ENCODE measurements at regions not wholly inside any gene's neighbourhood (a gene's known extent, or its start where the extent isn't known, plus 50 kb on each side); places are given as distances from the start of the nearest gene placed in this dataset.

- POLR2A ChIA-PET: interaction anchor here (1.1 to 3.0 kb wide), 3 partner anchors 12 to 117 kb away, joined by 3 to 8 read pairs (median 3); no protein-coding TSS in a partner anchor
- TF ChIP-seq CTCF (IDR thresholded peaks at IDR 0.05): no peak
- no peak overlapping the region for H3K4me3 Mint-ChIP-seq
- Histone ChIP-seq H3K36me3 (ENCODE audit: insufficient read depth, low read length) (peaks cover 5% of the 10 kb centered on the region), H3K27me3 (ENCODE audit: control insufficient read depth in 1 of 2, insufficient read depth in 2 of 2, low read length in 2 of 2) (no peaks in the 10 kb centered on the region), H3K27ac (ENCODE audit: low read depth in 1 of 2, low read length in 2 of 2) (no peak overlapping the region), H3K9me3 (ENCODE audit: control insufficient read depth in 1 of 2, insufficient read depth in 1 of 2, low read length in 2 of 2) (no peaks in the 10 kb centered on the region), H3K4me1 (ENCODE audit: insufficient read depth, low read length) (peaks cover 13% of the 10 kb centered on the region), H3K4me3 (ENCODE audit: low read length) (no peak overlapping the region)
- no peaks in the 10 kb centered on the region for H3K9me3 Mint-ChIP-seq
- peak in 1 of 14 experiments; percentile 9 for DNase-seq
- ATAC-seq (ENCODE audit: poor library complexity): no peak
- peaks cover 9% of the 10 kb centered on the region for H3K4me1 Mint-ChIP-seq (ENCODE audit: low read depth)
- H3K27me3 Mint-ChIP-seq: no peaks in the 10 kb centered on the region
- no peaks in the 10 kb centered on the region for H3K36me3 Mint-ChIP-seq (ENCODE audit: low read depth)
- intact Hi-C loops (cut with DNase I, micrococcal nuclease): no loop called here
- H3K27ac Mint-ChIP-seq: no peak overlapping the region
- CTCF ChIA-PET: no interaction called here
Measured at GRCh38 chr9:129500863-129501770, 119.8 kb downstream of the C9orf50 start.

GRCh38 chr9:129500161-129500862, 120.6 kb downstream of the C9orf50 start:
- no peaks in the 10 kb centered on the region for H3K27me3 ChIP-seq (ENCODE audit: control insufficient read depth in 1 of 2, insufficient read depth in 2 of 2, low read length in 2 of 2)
- H3K27me3 Mint-ChIP-seq: no peaks in the 10 kb centered on the region
- DNase-seq (peak in 1 of 14 experiments; percentile 11), ATAC-seq (ENCODE audit: poor library complexity) (no peak)
- H3K4me3 Mint-ChIP-seq: no peak overlapping the region
- POLR2A ChIA-PET: interaction anchor here (1.1 to 3.0 kb wide), 3 partner anchors 11 to 116 kb away, joined by 3 to 8 read pairs (median 3); no protein-coding TSS in a partner anchor
- TF ChIP-seq CTCF (IDR thresholded peaks at IDR 0.05): no peak
- H3K9me3 Mint-ChIP-seq: no peaks in the 10 kb centered on the region
- no peaks in the 10 kb centered on the region for H3K9me3 ChIP-seq (ENCODE audit: control insufficient read depth in 1 of 2, insufficient read depth in 1 of 2, low read length in 2 of 2)
- H3K36me3 Mint-ChIP-seq (ENCODE audit: low read depth): no peaks in the 10 kb centered on the region
- peaks cover 17% of the 10 kb centered on the region for H3K4me1 Mint-ChIP-seq (ENCODE audit: low read depth)
- H3K4me3 ChIP-seq (ENCODE audit: low read length): no peak overlapping the region
- no peak overlapping the region for H3K27ac ChIP-seq (ENCODE audit: low read depth in 1 of 2, low read length in 2 of 2)
- H3K36me3 ChIP-seq (ENCODE audit: insufficient read depth, low read length): peaks cover 5% of the 10 kb centered on the region
- H3K4me1 ChIP-seq (ENCODE audit: insufficient read depth, low read length): peaks cover 21% of the 10 kb centered on the region
- intact Hi-C loops (cut with DNase I, micrococcal nuclease): no loop called here
- CTCF ChIA-PET: no interaction called here
- no peak overlapping the region for H3K27ac Mint-ChIP-seq

- no peak for ATAC-seq (ENCODE audit: poor library complexity)
- Mint-ChIP-seq H3K36me3 (ENCODE audit: low read depth) (no peaks in the 10 kb centered on the region), H3K4me1 (ENCODE audit: low read depth) (peaks cover 20% of the 10 kb centered on the region), H3K9me3 (no peaks in the 10 kb centered on the region), H3K27ac (no peak overlapping the region), H3K27me3 (no peaks in the 10 kb centered on the region), H3K4me3 (no peak overlapping the region)
- ChIA-PET POLR2A (interaction anchor here (3.0 kb wide), 1 partner anchor 9 kb away, joined by 8 read pairs; no protein-coding TSS in a partner anchor), CTCF (interaction anchor here (1.0 to 1.8 kb wide), 2 partner anchors 12 to 325 kb away, joined by 3 read pairs; no protein-coding TSS in a partner anchor)
- H3K4me1 ChIP-seq (ENCODE audit: insufficient read depth, low read length): peaks cover 27% of the 10 kb centered on the region
- intact Hi-C loops (cut with DNase I, micrococcal nuclease): loop anchor here (5.0 to 10.0 kb wide), 2 partner anchors 41 to 86 kb away; no protein-coding TSS in a partner anchor
- no peak overlapping the region for H3K27ac ChIP-seq (ENCODE audit: low read depth in 1 of 2, low read length in 2 of 2)
- H3K4me3 ChIP-seq (ENCODE audit: low read length): no peak overlapping the region
- no peaks in the 10 kb centered on the region for H3K9me3 ChIP-seq (ENCODE audit: control insufficient read depth in 1 of 2, insufficient read depth in 1 of 2, low read length in 2 of 2)
- H3K27me3 ChIP-seq (ENCODE audit: control insufficient read depth in 1 of 2, insufficient read depth in 2 of 2, low read length in 2 of 2): no peaks in the 10 kb centered on the region
- DNase-seq: peak in 1 of 14 experiments; percentile 19
- no peak for TF ChIP-seq CTCF (IDR thresholded peaks at IDR 0.05)
- peaks cover 3% of the 10 kb centered on the region for H3K36me3 ChIP-seq (ENCODE audit: insufficient read depth, low read length)
Measured at GRCh38 chr9:129498451-129499384, 122.2 kb downstream of the C9orf50 start.

All from CD4-positive, alpha-beta T cell (primary cell).